HG03095 (cell line): ENCODE measurements at regions not wholly inside any gene's neighbourhood (a gene's known extent, or its start where the extent isn't known, plus 50 kb on each side); places are given as distances from the start of the nearest gene placed in this dataset.

ENCODE experiments used
- ATAC-seq: cut with Tn5 transposase; IDR thresholded peaks from one replicate; pipeline ENCODE4 v1.9.1; 2021; ENCODE audit warnings: moderate library complexity; ENCODE audit not compliant: unreplicated experiment

DNA sequence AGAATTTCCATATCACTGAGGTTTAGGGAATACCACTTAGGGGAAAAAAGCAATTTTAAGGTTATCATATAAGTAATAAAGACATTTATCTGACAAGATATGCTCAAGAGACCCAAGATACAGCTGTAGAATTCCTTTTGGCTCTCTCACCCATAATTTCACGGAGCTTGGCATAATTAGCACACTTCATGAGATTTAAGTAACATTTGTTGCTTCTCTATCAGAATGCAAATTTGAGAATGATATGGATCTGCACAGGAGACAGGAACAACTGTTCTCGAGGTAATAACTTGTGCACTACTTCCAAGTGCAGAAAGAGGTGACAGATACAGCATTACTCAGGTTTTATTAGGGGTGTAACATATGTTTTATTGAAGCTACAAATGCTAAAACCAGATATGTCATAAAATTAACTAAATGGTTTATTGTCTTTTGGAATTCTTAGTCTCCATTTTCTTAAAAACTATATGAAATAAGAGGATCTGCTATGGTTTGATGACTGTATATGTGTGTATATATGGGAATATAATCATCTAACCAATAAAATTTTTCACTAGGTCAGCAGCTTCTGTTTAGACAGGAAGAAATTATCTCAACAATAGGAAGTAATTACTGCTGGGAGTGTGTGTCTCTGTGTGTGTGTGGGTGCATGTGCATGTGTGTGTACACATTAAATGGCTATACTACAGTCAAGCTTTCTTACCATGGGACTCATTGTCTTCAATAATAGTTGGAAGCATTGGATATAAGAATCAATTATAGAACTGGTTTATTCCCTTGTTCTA lies 401.3 kb downstream of the PCDH17 start:
- no peak for ATAC-seq

GRCh38 chr13:58043971-58044370 lies 412.4 kb downstream of the PCDH17 start:
- no peak for ATAC-seq

DNA sequence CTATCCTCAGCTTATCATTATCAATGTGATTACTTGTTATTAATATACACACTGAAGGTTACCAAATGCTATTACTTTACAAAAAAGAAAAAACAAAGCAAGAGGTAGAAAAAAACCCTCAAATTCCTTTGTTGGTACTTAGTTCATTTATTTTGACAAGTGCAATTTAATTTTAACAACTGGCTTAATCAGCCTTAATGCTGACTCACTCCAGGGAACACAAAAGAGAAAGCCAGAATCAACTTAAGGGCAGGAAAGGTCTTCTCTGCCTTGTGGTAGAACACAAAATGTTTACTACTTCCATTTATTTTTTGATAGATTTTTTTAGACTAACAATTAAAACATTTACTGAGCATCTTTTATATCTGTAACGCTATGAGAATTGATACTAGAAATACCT lies 417.1 kb downstream of the PCDH17 start:
- no peak for ATAC-seq

- no peak for ATAC-seq
Observed at GRCh38 chr13:58051396-58051795, 419.9 kb downstream of the PCDH17 start.

- ATAC-seq = no peak
Observed at GRCh38 chr13:58051807-58052375, 420.3 kb downstream of the PCDH17 start.

DNA sequence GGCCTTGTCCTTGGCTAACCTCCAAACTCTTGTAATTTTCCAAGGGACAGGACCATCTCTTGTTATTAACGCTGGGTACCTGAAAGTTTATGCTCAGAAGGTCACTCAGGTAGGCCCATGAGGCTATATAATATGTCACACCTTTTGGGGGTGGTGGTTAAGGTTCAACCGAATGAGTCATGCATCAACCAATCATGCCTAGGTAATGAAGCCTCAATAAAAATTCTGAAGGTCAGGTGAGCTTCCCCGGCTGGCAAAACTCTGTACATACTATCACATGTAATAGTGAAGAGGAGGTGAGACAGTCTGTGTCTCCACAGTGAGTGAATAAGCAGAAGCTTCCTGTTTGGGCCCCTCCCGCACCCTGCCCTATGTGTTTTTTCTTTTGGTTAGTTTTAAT lies 424.9 kb downstream of the PCDH17 start:
- no peak for ATAC-seq

GRCh38 chr13:58059624-58060023 lies 428.1 kb downstream of the PCDH17 start:
- ATAC-seq = no peak

DNA sequence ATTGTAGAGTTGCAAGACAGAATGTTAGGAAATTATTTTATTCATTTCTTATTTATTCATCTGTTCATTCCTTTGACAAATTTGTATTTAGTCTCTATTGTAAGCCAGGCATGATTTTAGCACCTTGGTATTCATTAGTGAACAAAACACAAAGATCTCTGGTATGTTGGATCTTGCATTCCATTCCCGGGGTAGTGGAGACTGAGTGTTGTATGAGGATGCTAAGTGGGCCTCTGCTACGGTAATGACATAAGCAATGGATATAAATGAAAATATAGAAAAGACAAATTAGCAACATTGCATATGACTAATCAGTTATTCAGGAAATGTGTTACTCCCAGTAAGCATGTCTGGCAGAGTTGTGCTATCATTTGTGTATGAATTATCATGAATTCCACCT lies 449.3 kb downstream of the PCDH17 start:
- ATAC-seq = no peak

GRCh38 chr13:58081301-58081820 lies 449.8 kb downstream of the PCDH17 start:
- no peak for ATAC-seq

DNA sequence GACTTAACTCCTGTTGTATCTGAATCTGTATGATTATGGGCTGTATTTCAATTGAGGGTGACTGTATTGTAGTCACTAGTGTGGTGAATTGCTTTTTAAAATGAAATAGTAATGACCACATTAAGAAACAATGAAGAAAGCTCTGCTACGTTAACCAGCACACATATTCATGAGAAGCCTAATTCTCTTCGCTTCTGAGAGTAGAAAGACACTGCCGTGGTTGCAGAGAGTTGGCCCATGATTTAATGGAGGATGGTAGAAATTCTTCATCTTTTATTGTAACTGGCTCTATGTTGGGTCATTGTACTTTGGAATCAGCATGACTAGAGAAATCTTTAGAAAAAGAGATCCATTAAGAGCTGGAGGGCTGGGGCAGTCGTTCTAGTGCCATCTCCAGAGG lies 451.5 kb downstream of the PCDH17 start:
- ATAC-seq = no peak

DNA sequence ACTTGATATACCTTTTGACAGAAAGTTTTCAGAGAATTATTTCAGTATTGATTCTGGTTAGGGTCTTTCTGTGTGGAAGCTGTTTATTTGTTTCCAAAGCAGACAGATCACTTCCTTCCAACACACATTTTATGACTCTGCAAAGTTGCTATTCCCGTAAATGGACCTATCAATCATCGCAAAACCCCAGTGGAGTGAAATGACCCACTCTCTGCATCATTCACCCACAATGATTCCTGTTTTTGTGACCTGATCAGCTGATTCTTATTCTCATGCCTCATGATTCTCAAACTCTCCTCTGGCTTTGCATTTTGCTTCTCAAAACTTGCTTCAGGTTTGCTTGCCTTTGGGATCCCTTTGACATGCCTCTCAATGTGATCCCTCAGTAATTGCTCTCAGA lies 453.7 kb downstream of the PCDH17 start:
- no peak for ATAC-seq

DNA sequence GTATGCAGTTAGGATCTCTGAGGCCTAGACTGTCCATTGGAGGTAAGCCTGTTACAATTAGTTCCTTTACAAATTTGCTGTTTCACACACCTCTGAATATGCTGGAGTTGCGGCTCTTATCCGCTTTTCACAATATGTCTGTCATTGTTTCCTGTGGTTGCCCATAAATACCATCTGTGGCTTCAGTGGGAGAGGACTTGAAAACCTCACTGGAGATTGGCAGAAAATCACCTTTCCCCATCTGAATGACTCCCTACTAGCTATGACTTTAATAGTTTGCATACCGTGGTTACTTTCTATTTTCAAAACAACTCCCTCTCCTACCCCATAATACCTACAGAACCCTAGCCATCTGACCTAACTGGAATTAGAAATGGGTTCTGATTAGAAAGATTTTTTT lies 454.3 kb downstream of the PCDH17 start:
- no peak for ATAC-seq

GRCh38 chr13:58087566-58087965 lies 456.0 kb downstream of the PCDH17 start:
- ATAC-seq = no peak

DNA sequence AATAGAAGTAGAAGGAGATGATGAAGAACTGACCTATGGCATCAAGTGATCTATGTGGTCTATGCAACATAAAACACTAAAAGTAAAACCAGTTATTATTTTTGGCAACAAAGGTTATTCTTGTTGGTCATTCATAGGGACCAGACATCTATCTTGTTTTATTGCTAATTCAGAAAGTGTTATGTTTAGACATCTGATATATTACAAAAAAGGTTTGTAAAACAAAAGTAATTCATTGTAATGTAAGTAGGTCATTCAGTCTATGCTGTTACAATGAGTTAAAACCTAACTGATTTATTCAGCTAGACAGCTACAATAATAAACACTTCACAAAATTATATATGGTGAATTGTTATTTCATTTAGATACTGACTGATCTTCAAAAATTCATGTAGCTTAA lies 461.9 kb downstream of the PCDH17 start:
- no peak for ATAC-seq

DNA sequence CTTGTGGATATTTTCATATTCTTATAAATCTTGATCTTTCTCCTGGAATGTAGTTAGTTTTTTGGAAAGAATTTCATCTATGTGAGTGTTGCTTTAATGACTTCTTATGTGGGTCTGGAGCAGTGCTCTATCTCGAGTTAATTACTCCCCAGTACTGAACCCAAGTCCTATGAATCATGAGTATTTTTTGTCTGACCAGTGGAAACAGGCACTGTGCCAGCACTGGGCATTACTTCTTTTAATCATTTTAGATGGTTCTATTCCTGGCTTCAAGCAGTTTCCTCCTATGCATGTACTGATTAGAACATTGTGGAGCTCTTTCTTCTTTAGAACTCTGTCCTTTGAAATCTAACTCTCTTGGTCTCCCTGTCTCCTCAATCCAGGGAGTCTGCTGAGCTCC lies 466.3 kb downstream of the PCDH17 start:
- no peak for ATAC-seq

- ATAC-seq = no peak
Observed at GRCh38 chr13:58119351-58119750, 487.8 kb downstream of the PCDH17 start.

DNA sequence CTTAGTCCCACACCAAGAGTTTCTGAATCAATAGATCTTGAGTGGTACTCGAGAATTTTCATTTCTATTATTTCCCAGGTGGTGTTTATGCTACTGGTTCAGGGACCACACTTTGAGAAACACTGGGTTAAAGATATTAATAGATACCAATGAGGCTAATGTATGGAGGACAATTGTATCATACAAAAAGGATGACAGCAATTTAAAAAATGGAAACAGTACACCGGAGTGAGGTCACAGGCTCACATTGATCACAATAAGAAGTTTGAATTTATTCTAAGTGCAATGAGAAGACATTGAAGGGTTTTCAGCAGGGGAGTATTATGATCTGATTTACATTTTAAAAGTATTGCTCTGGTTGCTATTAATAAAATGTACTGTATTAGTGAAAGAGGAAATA lies 488.3 kb downstream of the PCDH17 start:
- ATAC-seq = no peak

- no peak for ATAC-seq
Observed at GRCh38 chr13:58126496-58126895, 495.0 kb downstream of the PCDH17 start.

- ATAC-seq = no peak
Observed at GRCh38 chr13:58134012-58134411, 502.5 kb downstream of the PCDH17 start.

DNA sequence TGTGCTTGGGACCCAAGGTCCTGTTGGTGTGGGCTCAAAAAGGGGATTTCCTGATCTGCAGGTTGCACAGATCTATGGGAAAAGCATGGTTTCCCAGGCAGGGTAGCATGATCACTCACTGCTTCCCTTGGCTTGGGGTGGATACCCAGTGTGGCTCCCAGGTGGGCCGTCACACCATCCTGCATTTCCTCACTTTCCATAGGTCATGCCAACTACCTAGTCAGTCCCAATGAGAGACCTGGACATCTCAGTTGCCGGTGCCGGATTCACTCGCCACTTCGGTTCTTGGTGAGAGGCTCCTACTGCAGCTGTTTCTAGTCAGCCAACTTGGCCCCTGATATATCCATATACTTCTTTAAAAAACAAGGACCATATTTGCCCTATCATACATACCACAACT lies 503.0 kb downstream of the PCDH17 start:
- no peak for ATAC-seq

- no peak for ATAC-seq
Observed at GRCh38 chr13:58142952-58143351, 511.4 kb downstream of the PCDH17 start.

DNA sequence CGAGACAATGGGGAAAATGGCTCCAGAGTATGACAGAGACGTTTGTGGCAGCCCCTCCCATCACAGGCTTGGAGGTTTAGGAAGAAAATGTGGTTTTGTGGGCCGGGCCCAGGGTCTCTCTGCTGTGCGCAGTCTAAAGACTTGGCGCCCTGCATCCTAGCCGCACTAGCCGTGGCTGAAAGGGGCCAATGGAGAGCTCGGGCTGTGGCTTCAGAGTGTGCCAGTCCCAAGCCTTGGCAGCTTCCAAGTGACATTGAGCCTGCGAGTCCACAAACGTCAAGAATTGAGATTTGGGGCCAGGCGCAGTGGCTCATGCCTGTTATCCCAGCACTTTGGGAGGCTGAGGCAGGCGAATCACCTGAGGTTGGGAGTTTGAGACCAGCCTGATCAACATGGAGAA lies 513.1 kb downstream of the PCDH17 start:
- no peak for ATAC-seq

GRCh38 chr13:58151452-58151851 lies 519.9 kb downstream of the PCDH17 start:
- no peak for ATAC-seq
